Osteocyte (in vitro differentiated cells): ENCODE measurements at regions not wholly inside any gene's neighbourhood (a gene's known extent, or its start where the extent isn't known, plus 50 kb on each side); places are given as distances from the start of the nearest gene placed in this dataset.
"Not testable (repeated sequence)": the region's sequence is repeated elsewhere in the genome, so short reads cannot be mapped to it uniquely, and the experiment has no call there.

Experiments used
- DNase-seq: peaks from one replicate; pipeline ENCODE4 v3.0.0; 2021; ENCODE audit warnings: mixed read lengths; ENCODE audit not compliant: unreplicated experiment; ENCODE audit errors: extremely low spot score
- H3K27ac Mint-ChIP-seq: one replicate; pipeline ENCODE4 v1.8.0; 2021; ENCODE audit warnings: mild to moderate bottlenecking, mixed read lengths; ENCODE audit not compliant: unreplicated experiment
- H3K27me3 Mint-ChIP-seq: one replicate; pipeline ENCODE4 v1.8.0; 2021; ENCODE audit warnings: mixed read lengths; ENCODE audit not compliant: unreplicated experiment
- H3K36me3 Mint-ChIP-seq: one replicate; pipeline ENCODE4 v1.8.0; 2021; ENCODE audit warnings: mixed read lengths; ENCODE audit not compliant: unreplicated experiment
- H3K4me1 Mint-ChIP-seq: one replicate; pipeline ENCODE4 v1.8.0; 2021; ENCODE audit warnings: mixed read lengths; ENCODE audit not compliant: unreplicated experiment
- H3K4me3 Mint-ChIP-seq: one replicate; pipeline ENCODE4 v1.8.0; 2021; ENCODE audit warnings: mild to moderate bottlenecking, moderate library complexity, mixed read lengths; ENCODE audit not compliant: unreplicated experiment
- H3K9me3 Mint-ChIP-seq: one replicate; pipeline ENCODE4 v1.8.0; 2021; ENCODE audit warnings: mixed read lengths; ENCODE audit not compliant: unreplicated experiment
- TF ChIP-seq, protein P1 (sequence below): fragments of 200-600 bp; sonication (generic); IDR thresholded peaks from 2 replicates; pipeline ENCODE4 v1.5.0; 2021; ENCODE audit warnings: antibody characterized with exemption, mild to moderate bottlenecking, moderate library complexity

GRCh38 chr22:48718818-48719500, 1108.7 kb downstream of the BRD1 start:
- Mint-ChIP-seq H3K4me1 (peaks cover 21% of the 10 kb centered on the region), H3K4me3 (no peak overlapping the region), H3K36me3 (peaks cover 8% of the 10 kb centered on the region), H3K9me3 (peaks cover 4% of the 10 kb centered on the region), H3K27me3 (no peaks in the 10 kb centered on the region), H3K27ac (no peak overlapping the region)
- TF ChIP-seq, protein P1, sequence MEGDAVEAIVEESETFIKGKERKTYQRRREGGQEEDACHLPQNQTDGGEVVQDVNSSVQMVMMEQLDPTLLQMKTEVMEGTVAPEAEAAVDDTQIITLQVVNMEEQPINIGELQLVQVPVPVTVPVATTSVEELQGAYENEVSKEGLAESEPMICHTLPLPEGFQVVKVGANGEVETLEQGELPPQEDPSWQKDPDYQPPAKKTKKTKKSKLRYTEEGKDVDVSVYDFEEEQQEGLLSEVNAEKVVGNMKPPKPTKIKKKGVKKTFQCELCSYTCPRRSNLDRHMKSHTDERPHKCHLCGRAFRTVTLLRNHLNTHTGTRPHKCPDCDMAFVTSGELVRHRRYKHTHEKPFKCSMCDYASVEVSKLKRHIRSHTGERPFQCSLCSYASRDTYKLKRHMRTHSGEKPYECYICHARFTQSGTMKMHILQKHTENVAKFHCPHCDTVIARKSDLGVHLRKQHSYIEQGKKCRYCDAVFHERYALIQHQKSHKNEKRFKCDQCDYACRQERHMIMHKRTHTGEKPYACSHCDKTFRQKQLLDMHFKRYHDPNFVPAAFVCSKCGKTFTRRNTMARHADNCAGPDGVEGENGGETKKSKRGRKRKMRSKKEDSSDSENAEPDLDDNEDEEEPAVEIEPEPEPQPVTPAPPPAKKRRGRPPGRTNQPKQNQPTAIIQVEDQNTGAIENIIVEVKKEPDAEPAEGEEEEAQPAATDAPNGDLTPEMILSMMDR, result no peak
- no peak for DNase-seq

DNA sequence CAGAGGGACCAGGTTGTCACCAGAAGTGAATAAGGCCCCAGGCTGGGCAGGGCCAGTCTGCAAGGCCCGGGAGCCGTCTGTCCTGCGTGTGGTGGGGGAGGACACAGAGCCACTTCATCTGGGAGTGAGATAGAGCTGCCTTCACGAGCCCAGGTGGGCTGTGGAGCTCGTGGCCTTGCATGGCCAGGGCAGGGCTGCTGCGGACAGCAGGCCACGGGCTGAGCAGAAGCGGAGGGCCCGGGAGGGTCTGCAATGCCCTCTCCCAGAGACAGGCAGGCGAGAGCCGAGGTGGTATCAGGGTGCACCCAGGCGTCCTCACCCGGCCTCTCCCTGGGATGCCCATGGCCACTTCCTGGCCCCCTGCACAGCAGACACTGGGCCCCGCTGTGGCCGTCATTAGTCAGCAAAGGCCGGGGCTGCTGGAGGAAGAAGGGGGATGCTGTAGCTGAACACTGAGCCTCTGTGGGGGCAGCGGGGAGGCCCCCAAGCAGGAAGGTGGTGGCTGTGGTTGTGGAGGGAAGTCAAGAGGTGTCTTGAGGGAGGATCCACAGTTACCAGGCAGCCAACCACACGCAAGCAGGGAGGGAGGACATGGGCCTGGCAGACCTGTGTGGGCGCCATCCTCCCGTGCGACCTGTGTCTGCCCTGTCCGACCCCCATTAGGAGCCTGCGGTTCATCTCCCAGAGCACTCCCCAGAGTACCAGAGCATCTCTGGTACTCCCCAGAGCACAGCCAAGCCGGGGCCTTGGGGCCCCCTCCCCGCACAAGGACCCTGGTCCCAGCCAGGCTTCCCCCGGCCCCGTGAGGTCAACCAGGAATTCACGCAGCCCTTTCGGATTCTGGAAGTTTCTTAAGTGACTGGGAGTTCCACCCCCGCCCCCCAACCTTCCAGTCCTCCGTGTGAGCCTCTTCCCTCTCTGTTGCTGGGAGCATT, 1109.5 kb downstream of the BRD1 start:
- TF ChIP-seq, protein P1, result no peak
- peak overlapping the region; percentile 32 for H3K4me3 Mint-ChIP-seq
- H3K9me3 Mint-ChIP-seq, result peaks cover 4% of the 10 kb centered on the region
- no peak for DNase-seq
- H3K36me3 Mint-ChIP-seq, result peaks cover 8% of the 10 kb centered on the region
- H3K27ac Mint-ChIP-seq, result peak overlapping the region; percentile 70
- H3K4me1 Mint-ChIP-seq, result peaks cover 21% of the 10 kb centered on the region
- H3K27me3 Mint-ChIP-seq, result no peaks in the 10 kb centered on the region

GRCh38 chr22:48717076-48717810, 1110.4 kb downstream of the BRD1 start:
- Mint-ChIP-seq H3K4me1 (peaks cover 21% of the 10 kb centered on the region), H3K27ac (peak overlapping the region; percentile 70), H3K9me3 (peaks cover 4% of the 10 kb centered on the region), H3K4me3 (peak overlapping the region; percentile 32), H3K27me3 (no peaks in the 10 kb centered on the region), H3K36me3 (peaks cover 7% of the 10 kb centered on the region)
- DNase-seq, result no peak
- TF ChIP-seq, protein P1, result no peak

GRCh38 chr22:48716154-48716553, 1111.5 kb downstream of the BRD1 start:
- H3K27me3 Mint-ChIP-seq, DNase-seq, H3K36me3 Mint-ChIP-seq, H3K9me3 Mint-ChIP-seq, H3K27ac Mint-ChIP-seq, H3K4me3 Mint-ChIP-seq: not testable (repeated sequence)
- peaks cover 21% of the 10 kb centered on the region for H3K4me1 Mint-ChIP-seq

- TF ChIP-seq, protein P1, result no peak
- H3K9me3 Mint-ChIP-seq, result peaks cover 4% of the 10 kb centered on the region
- H3K4me1 Mint-ChIP-seq, result peaks cover 21% of the 10 kb centered on the region
- H3K27me3 Mint-ChIP-seq, result no peaks in the 10 kb centered on the region
- no peak overlapping the region for H3K27ac Mint-ChIP-seq
- H3K36me3 Mint-ChIP-seq, result peaks cover 4% of the 10 kb centered on the region
- no peak for DNase-seq
- no peak overlapping the region for H3K4me3 Mint-ChIP-seq
These were observed 1112.2 kb downstream of the BRD1 start for GRCh38 chr22:48715511-48715910.
